GM13977 (cell line): ENCODE measurements at regions not wholly inside any gene's neighbourhood (a gene's known extent, or its start where the extent isn't known, plus 50 kb on each side); places are given as distances from the start of the nearest gene placed in this dataset.

Experiments
- DNase-seq: peaks from one replicate; pipeline ENCODE4 v3.0.0; 2012; ENCODE audit warnings: low spot score
- CTCF ChIP-seq: IDR thresholded peaks from 2 replicates; pipeline ENCODE4 v1.5.1; 2012; ENCODE audit warnings: mild to moderate bottlenecking, control low read depth; ENCODE audit not compliant: insufficient read depth; ENCODE audit errors: extremely low read depth, missing control alignments
- in situ Hi-C: fragments of 300-500 bp; cut with MboI; formaldehyde crosslinking; loops from one replicate; pipeline ENCODE4 v1.12.0; 2022; ENCODE audit warnings: low sequenced_read_pairs, low pct_unique_long_range_greater_than_20kb, mixed read lengths, inconsistent platforms; ENCODE audit not compliant: unreplicated experiment

DNA sequence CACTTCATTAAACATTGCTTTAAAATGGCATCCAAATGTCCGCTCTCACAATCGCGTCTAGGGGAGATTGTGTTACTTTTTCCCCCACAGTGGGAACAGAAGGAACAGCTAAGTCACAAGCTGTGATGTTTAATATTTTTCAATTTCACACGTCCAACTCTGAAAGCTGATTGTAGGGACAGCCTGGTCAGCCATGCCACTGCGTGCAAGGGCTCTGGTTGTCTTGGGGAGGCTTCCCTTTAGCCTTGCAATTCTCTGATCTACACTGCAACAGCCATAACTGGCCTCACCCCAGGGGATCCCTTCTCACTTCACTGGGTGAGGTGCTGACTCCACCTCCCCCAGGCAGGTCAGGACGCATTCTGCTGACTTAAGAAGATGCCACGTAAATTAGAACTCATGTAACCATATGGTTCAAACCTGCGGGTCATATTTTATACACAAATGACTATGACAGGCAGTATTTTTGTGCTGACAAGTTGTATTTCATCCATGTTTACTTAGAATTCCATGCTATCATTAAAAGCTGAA, 425.2 kb upstream of the NFE2L3 start:
- TF ChIP-seq CTCF, result no peak
- no peak for DNase-seq
- in situ Hi-C loops, result no loop called here

DNA sequence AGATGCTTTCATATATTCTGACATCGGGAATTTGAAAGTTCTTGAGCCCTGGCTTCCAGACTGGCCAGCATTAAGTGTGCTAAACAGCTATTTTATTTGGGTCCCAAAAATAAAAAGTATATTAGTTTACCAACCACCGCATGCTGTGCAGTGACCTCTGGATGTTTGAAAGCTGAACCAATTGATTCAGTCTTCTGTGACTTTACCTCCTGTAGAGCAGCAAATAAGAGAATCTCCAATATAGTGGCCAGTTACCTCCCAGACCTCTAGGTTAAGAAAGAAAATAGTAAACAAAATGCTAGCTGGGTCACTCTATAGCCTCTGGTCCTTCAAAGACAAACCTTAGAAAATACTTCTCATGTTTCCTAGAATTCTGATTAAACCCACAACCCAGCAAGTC, 424.6 kb upstream of the NFE2L3 start:
- no peak for TF ChIP-seq CTCF

GRCh38 chr7:25727876-25728275, 424.1 kb upstream of the NFE2L3 start:
- in situ Hi-C loops, result no loop called here
- no peak for DNase-seq
- no peak for TF ChIP-seq CTCF

More for the DNA sequence above, 424.6 kb upstream of the NFE2L3 start:
- DNase-seq, result no peak
- in situ Hi-C loops, result no loop called here

GRCh38 chr7:25731068-25731845, 420.7 kb upstream of the NFE2L3 start:
- in situ Hi-C loops, result no loop called here
- no peak for TF ChIP-seq CTCF
- no peak for DNase-seq

GRCh38 chr7:25731846-25732245, 420.2 kb upstream of the NFE2L3 start:
- no peak for DNase-seq
- TF ChIP-seq CTCF, result no peak
- in situ Hi-C loops, result no loop called here

DNA sequence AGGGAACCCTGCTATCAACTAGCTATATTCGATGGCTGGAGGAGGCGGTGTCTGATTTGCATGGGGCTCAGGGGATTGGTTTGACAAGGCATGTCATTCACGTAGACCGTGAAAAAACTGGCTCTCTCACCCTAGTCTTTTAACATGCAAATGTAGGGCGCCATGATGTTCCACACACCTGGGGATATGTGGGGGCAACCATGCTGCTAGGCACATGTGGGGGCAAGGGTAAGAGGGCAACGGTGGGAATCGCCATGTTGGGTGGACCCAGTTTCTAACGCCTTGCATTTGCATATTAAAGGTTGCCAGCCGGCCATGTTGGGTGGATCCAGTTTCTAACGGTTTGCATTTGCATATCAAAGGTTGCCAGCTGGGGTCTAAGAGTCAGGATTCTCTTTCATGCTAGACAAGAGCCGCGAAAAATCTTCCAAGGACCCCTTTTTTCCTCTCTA, 419.2 kb upstream of the NFE2L3 start:
- no peak for TF ChIP-seq CTCF
- in situ Hi-C loops, result no loop called here
- no peak for DNase-seq
